ENCODE measurements at regions not wholly inside any gene's neighbourhood (a gene's known extent, or its start where the extent isn't known, plus 50 kb on each side); places are given as distances from the start of the nearest gene placed in this dataset.

GRCh38 chr6:21393441-21394165 lies 199.9 kb upstream of the SOX4 start:
- H3K4me3 ChIP-seq (ENCODE audit: control insufficient read depth, low read depth, low read length) = no peak overlapping the region
- no peak for DNase-seq (ENCODE audit: low read depth)
- TF ChIP-seq, protein P1, sequence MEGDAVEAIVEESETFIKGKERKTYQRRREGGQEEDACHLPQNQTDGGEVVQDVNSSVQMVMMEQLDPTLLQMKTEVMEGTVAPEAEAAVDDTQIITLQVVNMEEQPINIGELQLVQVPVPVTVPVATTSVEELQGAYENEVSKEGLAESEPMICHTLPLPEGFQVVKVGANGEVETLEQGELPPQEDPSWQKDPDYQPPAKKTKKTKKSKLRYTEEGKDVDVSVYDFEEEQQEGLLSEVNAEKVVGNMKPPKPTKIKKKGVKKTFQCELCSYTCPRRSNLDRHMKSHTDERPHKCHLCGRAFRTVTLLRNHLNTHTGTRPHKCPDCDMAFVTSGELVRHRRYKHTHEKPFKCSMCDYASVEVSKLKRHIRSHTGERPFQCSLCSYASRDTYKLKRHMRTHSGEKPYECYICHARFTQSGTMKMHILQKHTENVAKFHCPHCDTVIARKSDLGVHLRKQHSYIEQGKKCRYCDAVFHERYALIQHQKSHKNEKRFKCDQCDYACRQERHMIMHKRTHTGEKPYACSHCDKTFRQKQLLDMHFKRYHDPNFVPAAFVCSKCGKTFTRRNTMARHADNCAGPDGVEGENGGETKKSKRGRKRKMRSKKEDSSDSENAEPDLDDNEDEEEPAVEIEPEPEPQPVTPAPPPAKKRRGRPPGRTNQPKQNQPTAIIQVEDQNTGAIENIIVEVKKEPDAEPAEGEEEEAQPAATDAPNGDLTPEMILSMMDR (IDR thresholded peaks at IDR 0.05; ENCODE audit: control insufficient read depth, insufficient read depth, low read depth, low read length, missing control alignments) = no peak

- TF ChIP-seq, protein P1 (IDR thresholded peaks at IDR 0.05; ENCODE audit: control insufficient read depth, insufficient read depth, low read depth, low read length, missing control alignments) = no peak
- DNase-seq (ENCODE audit: low read depth) = no peak
- H3K4me3 ChIP-seq (ENCODE audit: control insufficient read depth, low read depth, low read length) = no peak overlapping the region
Measured at GRCh38 chr6:21395121-21395520, 198.4 kb upstream of the SOX4 start.

- TF ChIP-seq, protein P1 (IDR thresholded peaks at IDR 0.05; ENCODE audit: control insufficient read depth, insufficient read depth, low read depth, low read length, missing control alignments) = no peak
Measured at GRCh38 chr6:21396313-21396712, 197.2 kb upstream of the SOX4 start.

DNA sequence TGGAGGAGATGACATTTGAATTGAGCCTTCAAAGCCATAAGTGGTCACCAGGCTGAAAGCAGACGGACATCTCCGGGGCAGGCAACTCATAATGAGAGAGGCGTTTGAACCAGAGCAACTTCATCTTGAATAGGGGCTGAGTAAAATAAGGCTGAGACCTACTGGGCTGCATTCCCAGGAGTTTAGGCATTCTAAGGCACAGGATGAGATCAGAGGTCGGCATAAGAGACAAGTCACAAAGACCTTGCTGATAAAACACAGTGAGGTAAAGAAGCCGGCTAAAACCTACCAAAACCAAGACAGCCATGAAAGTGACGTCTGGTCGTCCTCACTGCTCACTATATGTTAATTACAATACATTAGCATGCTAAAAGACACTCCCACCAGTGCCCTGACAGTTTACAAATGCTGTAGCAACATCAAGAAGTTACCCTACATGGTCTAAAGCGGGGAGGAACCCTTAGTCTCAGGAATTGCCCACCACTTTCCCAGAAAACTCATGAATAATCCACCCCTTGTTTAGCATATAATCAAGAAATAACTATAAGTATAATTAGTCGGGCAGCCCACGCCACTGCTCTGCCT lies 194.7 kb upstream of the SOX4 start:
- TF ChIP-seq, protein P1 (IDR thresholded peaks at IDR 0.05; ENCODE audit: control insufficient read depth, insufficient read depth, low read depth, low read length, missing control alignments) = no peak
- H3K4me3 ChIP-seq (ENCODE audit: control insufficient read depth, low read depth, low read length) = no peak overlapping the region
- DNase-seq (ENCODE audit: low read depth) = no peak

More at GRCh38 chr6:21396313-21396712, 197.2 kb upstream of the SOX4 start:
- peak; percentile 39 for DNase-seq (ENCODE audit: low read depth)
- no peak overlapping the region for H3K4me3 ChIP-seq (ENCODE audit: control insufficient read depth, low read depth, low read length)

- peak; percentile 54 for DNase-seq (ENCODE audit: low read depth)
- TF ChIP-seq, protein P1 (IDR thresholded peaks at IDR 0.05; ENCODE audit: control insufficient read depth, insufficient read depth, low read depth, low read length, missing control alignments) = no peak
- no peak overlapping the region for H3K4me3 ChIP-seq (ENCODE audit: control insufficient read depth, low read depth, low read length)
Measured at GRCh38 chr6:21402368-21402767, 191.2 kb upstream of the SOX4 start.

DNA sequence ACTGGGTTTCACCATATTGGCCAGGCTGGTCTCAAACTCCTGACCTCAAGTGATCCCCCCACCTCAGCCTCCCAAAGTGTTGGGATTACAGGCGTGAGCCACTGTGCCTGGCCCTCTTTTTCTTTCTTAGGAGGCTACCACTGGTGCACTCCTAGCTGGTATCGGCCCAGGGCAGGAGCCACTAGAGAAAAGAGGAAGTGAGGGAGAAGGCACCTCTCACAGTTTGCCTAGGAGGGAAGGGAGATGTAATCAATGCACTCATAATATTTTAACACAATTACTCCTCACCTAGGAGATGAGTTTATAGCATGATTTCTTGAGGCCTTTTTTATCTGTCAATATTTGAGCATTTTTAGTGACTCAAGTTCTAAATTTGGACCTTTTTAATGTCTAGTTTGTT lies 189.0 kb upstream of the SOX4 start:
- DNase-seq (ENCODE audit: low read depth) = no peak
- TF ChIP-seq, protein P1 (IDR thresholded peaks at IDR 0.05; ENCODE audit: control insufficient read depth, insufficient read depth, low read depth, low read length, missing control alignments) = no peak
- H3K4me3 ChIP-seq (ENCODE audit: control insufficient read depth, low read depth, low read length) = no peak overlapping the region
